Stimulated activated CD4-positive, alpha-beta T cell treated with anti-CD3 and anti-CD28 coated beads, Interleukin-2, amount 100 ng/mL, for 48 hours (primary cell): ENCODE measurements at regions not wholly inside any gene's neighbourhood (a gene's known extent, or its start where the extent isn't known, plus 50 kb on each side); places are given as distances from the start of the nearest gene placed in this dataset.
"Not testable (repeated sequence)": the region's sequence is repeated elsewhere in the genome, so short reads cannot be mapped to it uniquely, and the experiment has no call there.

Experiments
- DNase-seq, 2 donors: peaks; one replicate each; pipeline ENCODE4 v3.0.0-alpha.2; 2020

DNA sequence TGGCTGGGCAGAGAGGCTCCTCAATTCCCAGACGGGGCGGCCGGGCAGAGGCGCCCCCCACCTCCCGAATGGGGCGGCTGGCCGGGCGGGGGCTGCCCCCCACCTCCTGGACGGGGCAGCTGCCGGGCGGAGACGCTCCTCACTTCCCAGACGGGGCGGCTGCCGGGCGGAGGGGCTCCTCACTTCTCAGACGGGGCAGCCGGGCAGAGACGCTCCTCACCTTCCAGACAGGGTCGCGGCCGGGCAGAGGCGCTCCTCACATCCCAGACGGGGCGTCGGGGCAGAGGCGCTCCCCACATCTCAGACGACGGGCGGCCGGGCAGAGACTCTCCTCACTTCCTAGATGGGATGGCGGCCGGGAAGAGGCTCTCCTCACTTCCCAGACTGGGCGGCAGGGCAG is 214.1 kb downstream of the SOX2 start:
- DNase-seq, result not testable (repeated sequence)

DNA sequence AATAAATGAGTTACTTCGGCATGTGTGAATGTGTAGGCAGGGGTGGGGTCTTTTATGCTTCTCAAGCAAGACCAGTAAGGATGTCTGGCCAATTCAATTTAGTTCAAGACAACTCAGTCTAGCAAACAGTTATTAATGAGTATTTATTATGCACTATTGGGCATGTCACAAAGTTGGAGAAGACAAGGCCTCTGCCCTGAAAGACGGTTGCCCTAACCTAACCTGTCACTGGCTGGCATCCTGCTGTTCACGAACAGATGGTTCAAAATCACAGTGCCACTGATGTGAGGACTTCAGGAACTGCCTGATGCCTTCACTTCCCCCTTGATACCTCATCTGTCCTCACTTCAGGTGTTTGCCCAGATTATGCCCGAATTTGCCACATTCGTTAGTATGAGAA is 217.8 kb downstream of the SOX2 start:
- no peak for DNase-seq

DNA sequence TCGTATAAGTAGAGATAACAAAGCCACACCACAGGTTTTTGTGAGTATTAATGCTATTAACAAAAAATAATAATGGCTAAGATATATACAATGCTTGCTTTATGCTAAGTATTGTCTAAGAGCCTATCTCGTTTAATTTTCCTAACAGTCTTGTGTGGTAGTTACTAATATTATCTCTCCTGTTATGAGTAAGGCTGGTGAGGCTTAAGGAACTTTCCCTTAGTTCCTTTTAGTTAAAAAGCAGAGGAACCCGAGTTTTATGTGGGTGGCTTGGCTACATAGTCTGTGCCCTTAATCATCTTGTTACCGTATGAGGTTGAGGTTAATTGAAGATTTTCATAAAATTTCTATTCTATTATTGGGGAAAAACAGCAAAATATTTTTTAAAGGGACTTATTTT is 218.4 kb downstream of the SOX2 start:
- DNase-seq, result no peak

DNA sequence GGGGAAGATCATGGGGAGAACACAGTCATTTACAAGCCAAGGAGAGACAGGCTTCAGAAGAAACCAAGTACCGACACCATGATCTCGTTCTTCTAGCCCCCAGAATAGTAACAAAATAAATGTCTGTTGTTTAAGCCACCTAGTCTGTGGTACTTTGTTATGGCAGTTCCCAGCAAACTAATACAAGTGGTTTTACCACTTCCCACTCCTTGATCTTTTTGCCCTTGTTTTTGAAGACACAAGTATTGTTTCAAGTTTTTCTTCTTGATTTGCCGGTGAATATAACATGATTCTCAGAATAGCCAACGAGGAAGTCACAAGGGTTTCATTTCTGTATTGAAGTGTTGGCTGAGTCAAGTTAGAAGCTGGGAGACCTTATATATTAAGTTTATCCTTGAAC is 220.3 kb downstream of the SOX2 start:
- no peak for DNase-seq

DNA sequence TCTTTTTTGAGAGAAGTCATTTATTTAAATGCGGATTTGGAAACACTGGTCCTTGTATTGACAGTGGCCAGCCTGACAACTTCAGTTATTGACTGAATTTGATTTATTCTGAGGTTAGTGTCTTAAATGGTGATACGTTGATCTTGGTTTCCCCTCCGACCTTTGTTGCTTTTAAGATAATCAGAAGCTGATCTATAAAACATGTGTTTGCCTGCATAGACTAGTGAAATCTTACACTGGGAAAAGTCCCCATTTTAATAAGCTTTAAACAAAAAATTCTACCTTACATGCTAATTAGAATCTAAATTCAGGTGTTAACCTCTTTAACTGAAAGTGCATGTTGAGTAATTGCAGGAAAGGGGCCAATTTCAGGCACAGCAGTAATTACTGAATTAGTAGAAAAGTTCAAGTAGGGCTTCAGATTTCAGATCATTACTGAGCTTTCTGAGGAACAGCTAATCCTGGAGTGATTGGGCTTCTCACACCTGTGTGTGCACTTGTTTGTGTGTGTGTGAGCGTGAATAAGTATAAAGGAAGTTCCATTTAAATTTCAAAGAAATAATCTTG is 221.4 kb downstream of the SOX2 start:
- DNase-seq, result no peak

DNA sequence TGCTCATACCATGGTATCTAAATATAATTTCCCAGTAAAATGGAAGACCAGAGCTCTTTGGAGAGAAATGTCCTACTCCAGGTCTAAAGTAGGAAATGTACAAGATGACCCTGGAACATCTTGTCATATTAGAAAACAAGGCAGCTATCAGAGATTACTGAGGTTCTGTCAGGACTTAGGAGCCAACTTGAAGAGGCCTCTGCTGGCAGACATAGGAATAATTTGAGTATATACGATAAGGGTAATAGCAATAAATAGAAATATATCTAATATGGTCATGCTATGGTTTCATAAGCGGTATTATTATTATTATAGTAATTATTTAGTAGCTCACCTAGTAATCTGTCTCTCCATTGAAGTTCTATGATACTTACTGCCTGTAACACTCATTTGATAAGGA is 224.2 kb downstream of the SOX2 start:
- DNase-seq, result no peak

DNA sequence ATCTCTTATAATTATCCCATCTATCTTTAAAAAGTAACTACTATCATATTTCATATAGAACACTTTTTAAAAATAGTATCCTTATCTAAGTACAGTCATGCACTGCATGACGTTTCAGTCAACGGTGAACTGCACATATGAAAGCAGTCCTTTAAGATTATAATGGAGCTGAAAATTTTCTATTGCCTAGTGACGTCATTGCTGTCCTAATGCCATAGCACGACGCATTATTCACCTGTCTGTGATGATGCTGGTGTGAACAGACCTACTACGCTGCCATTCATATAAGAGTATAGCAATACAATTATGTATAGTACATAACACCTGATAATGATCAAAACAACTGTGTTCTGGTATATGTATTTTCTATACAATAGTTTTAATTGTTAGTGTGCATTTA is 225.0 kb downstream of the SOX2 start:
- no peak for DNase-seq

DNA sequence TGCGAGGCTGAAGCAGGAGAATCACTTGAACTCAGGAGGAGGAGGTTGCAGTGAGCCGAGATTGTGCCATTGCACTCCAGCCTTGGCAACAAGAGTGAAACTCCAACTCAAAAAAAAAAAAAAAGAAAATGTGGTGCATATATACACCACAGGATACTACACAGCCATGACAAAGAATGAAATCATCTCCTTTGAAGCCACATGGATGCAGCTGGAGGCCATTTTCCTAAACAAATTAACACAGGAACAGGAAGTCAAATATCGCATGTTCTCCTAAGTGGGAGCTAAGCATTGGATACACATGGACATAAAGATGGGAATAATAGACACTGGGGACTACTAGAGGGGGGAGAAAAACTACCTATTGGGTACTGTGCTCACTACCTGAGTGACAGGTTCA is 226.9 kb downstream of the SOX2 start:
- DNase-seq, result not testable (repeated sequence)

DNA sequence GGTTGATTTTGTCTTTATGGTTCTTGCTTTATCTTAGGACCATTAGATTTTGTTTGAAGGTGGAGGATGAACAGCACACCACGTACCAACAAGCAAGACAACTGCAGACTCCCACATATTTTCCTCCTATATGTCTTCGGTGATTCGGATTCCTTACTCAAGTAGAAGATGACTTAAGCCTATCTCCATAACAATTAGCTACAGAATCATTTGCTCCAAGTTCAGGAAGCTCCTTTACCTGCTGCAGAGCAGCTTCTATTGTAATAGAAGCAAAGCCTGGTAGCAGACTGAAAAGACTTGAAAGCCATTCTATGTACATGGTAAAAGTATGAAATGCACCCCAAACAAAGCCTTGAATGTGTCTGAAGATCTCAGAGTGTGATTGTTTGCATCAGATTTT is 229.0 kb downstream of the SOX2 start:
- no peak for DNase-seq

DNA sequence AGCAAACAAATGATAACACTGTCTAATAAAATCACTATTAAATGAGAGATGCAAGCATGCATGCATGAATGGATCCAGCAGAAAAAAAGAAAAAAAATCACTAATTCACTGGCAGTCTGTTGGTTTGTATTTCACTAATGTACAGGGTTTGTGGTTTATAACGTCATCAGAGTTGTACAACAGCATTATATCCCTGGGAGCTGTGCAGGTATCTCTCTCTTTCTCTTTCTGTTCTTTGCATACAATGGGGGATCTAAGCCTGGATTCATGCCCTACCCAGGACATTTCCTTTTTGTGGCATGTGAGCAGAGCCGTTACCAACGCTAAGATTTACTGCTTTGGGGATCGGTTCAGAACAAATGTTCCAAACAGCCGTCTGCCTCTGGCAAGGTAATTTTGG is 229.5 kb downstream of the SOX2 start:
- no peak for DNase-seq

DNA sequence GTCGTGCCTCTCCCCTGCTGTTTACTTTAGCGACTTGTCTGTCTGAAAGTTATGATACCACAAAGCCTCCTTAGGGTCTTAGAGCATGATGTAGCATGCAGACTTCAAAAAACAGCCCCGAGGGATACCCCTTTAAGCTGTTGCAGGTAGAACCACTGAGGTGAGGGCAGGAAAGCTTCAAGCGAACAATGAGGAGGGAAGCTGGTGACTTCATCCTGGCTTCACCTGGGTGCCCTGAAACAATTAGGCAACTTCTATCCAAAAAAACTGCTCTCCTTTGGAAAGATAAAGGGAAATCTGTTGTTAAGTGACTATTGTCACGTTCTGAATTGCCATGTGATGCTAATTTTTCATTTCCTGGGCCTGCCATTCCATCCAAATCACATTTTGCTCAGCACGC is 231.6 kb downstream of the SOX2 start:
- no peak for DNase-seq

DNA sequence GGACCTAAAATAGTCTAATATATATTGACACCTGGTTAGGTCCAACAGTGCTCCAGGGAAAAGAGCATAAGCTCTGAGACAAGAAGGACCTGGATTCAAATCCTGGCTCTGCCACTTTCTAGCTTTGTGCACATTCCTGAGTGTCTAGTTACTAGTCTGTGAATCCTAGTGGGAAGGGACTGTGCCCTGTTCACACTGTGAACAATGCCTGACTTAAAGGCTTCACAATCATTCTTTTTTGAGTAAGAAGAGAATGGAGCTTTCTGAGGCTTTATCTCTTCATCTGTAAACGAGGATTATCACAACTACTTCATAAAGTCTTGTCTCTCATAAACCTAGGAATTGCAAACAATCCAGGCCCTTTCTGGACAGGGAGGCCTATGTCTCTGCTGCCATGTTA is 235.9 kb downstream of the SOX2 start:
- no peak for DNase-seq

DNA sequence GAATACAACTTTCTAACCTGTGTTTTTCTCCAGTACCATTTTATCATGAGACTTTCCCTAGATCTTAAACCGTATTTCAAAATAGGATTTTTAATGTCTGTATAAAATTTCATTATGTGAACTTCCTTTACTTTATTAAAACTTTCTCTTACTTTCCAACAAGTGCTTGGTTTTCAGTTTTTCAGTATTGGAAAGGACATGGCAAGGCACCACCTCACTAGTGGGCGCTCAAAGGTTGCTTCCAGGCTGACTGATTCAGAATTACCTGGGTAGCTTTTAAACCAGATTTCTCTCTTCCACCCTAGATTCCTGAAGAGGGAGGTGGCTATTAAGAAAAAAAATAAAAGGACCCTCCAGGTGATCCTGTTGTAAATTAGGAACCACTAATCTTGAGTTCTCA is 236.6 kb downstream of the SOX2 start:
- no peak for DNase-seq

DNA sequence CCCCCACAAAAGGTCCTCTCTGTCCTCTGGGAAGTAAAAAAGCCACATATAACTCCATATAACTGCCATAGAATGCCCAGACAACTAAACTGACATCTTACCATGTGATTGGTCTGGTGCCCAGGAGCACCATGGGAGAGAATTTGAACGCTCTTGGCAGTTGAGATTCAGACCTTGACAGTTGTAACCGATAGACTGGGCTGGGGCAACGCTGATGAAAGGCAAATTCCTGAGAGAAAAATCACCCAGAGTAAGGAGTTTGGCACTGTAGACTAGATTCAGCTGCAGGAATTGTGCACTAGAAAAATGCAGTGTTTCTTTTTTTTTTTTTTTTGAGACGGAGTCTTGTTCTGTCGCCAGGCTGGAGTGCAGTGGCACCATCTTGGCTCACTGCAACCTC is 240.5 kb downstream of the SOX2 start:
- no peak for DNase-seq

DNA sequence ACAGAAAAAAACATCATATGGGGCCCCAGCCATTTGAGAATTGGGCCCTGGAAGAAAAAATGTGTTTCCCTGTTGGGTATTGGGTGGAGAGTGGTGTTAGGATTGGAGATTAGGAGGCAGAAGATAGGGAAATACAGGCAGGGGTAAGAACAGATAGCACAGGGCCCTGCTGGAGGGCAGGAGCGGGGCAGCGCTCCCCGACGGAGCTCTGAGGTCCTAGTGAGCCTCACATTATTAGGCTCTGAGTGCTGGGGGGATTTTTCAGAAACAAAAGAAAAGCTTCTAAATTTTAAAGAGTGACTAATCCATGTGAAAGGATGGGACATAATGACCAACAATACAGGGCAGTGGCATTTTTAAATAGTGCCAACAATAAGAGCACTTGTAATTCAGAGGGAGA is 241.2 kb downstream of the SOX2 start:
- no peak for DNase-seq

DNA sequence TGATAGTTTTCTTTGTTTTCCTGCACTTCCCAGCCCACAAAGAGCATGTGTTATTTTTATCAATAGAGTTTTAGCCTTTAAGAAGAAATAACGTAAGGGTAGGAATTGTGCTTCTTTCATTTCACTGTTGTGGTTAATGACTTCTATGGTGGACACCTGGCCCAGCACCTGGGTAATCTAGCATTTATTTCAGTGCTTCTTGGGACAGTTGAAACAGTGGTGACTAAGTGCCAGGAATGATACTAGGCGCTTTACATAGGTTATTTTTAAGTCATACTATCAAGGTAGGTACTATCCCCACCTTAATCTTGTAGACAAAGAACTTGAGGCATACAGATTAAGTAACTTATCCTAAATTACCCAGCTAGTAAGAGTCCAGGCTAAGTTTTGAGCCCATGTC is 243.8 kb downstream of the SOX2 start:
- no peak for DNase-seq

DNA sequence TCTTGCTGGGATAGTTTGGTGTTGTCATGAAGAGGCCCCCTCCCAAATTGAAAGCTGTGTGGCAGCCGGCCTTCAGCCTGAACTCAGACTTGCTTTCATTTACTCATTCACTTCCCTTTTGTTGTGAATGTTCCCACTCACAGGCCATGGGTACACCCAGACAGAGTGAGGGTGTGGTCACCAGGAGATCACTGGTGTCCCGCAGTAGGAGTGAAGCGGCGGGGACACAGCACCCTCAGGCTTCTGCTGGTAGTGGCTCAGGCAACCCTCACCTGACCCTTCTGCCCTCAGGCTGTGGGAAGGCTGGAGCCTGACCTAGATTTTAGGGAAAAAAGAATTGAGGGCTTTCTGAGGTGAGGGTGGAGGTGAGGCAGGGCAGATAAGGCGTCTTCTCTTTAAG is 244.4 kb downstream of the SOX2 start:
- DNase-seq, result no peak

DNA sequence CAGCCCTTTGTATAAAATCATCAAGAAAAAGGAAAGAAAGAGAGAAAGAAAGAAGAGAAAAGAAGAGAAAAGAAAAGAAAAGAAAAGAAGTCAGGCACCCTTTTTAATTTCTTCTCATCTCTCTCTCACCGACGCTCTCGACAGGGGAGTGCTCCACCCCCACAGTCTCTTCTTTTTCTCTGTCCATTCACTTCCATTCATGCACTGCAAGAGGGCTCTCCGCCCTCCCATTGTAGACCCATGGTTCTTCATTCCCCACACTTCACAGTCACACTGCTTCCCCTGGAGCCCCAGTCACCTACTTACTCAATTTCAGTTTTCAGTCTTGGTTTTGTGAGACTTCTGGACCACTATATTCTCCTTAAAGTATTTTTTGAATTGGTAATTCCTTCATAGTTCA is 254.7 kb downstream of the SOX2 start:
- DNase-seq, result no peak

DNA sequence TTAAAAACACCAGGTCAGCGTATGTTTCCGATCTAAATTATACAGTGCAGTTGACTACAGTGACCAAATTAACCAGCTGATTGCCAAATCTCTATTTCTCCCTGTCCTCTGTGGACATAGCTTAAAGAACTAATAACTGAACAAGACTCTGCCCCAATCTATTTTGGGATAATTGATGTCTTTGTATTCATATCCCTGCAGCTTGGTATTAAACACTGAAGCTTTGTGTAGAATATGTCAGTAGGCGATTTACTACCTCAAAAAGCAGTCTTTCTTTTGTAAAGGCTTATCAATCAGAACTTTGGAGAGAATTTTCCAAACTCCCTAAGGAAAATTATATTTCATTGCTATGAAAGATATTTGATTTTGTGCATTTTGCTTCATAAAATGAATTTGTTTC is 258.2 kb downstream of the SOX2 start:
- no peak for DNase-seq

DNA sequence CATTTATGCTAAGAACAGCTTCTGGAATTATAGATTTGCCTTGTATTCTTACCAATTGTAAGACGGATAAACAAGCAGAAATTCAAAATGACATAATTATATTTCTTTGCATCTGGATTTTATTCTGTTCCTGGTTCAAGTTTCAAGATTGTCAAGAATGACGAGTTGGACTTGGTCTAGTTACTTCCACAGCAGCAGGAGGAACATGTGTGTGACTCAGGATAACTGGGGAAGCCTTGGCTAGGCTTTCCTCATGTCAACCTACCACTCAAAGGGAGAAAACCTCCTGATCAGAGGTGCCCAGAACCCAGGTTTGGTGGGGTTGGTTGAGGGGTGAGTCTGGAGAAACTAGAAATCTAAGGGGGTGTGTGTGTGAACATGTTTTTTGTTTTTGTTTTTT is 259.7 kb downstream of the SOX2 start:
- DNase-seq, result no peak

DNA sequence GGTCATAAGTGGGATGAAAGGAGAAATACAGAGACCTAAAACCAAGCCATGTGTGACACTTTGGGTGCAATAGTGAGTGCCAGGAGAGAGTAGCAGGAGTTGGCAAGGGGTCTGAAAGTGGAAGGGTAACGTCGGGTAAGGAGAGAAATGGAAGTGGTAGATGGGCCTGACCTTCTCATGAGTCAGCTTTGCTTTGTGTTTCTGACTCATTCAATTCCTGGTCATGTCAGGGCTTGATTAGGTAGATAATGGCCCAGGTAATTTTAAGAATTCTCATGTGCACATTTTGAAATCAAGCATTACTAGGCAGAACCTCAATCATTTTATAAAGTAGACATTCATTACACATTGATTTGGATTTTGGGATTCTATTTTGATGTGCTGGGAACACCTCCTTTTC is 262.5 kb downstream of the SOX2 start:
- DNase-seq, result no peak

DNA sequence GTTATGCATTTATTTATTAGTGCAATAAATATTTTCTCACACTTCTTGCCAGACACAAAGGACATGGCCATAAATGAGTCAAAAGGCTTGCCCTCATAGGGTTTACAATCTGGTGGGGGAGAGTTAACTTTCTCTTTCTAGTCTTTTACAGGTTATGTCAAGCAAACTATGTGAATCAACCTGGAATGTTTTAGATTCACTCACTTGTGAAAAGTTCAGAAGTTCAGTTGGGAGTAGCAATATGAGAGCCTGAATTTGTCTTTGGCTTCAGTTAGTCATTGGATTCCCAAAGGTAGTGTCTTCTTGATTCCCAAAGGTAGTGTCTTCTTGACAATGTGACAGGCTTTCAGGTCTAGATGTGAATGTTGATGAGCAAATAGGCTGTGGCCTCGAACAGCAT is 264.8 kb downstream of the SOX2 start:
- no peak for DNase-seq

DNA sequence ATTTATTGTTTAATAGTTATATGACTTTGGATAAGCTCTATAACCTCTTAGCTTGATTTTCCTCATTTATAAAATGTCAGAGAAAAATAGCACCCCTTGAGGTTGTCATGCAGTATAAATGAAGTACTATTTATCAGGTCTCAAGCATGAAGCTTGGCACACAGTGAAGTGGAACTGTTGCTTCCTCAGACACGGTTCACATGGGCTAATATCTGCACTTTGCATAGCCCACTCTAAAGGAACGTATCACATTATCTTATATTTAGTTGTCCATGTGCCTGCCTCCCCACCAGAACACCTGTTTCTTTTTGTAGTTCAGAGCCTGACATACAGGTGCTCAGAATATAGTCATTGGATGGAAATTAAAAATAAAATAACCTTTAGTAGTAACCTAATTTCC is 273.7 kb downstream of the SOX2 start:
- DNase-seq, result no peak

DNA sequence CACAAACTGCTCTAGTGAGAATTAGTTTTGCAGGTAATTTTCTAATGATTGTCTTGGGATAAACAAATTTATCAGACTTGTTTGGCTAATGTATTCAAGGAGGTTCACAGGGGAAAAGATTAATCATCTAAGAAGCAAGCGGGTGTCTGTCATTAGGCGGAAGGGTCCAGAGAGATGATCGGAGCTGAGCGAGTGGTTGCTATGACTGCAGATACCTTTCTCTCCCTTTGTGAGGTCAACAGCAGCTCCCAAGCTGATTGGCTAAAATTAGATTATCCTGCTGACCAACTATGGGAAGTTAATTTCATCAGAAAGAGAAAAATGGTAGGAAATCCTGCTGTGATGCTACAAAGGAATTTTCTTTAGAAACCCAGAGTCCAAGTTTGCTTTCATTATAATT is 276.0 kb downstream of the SOX2 start:
- no peak for DNase-seq

DNA sequence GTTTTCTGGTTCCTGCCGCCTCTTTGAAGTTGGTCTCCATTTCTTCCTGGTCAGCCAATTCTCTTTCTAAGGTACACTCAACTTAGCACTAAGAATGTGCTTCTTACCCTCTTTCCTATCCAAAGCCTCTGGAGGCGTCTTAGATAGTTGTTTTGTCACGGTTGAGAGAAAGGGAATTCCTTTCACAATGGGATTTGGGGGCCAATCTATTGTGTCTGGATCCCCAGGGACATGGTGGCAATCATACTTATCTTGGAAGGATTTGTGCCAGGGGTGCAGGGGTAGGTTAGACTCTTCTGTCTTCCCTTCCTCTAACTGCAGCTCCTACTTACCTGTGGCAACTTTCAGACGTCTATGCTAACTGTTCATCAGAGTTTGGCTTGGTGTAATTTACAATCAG is 287.1 kb downstream of the SOX2 start:
- no peak for DNase-seq

DNA sequence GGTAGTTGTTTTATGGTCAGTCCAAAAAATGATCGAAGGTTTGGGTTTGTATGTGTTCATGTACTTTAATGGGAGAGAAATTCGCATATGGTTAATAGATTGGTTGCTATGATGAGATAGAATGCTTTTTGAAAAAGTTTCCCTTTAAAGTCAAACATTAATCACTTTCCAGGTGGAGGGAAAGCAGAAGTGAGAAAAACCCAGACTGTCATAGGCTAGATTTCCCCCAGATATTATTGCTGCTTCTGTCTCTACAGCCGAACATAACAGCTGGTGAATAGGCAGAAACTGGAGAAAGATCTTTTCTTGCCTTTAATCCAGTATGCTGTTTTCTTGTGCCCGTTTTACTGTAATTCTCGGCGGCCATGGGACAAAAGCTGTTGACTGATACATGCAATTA is 287.6 kb downstream of the SOX2 start:
- no peak for DNase-seq
